AG10803 (cell line): ENCODE measurements at regions not wholly inside any gene's neighbourhood (a gene's known extent, or its start where the extent isn't known, plus 50 kb on each side); places are given as distances from the start of the nearest gene placed in this dataset.

Experiments used
- DNase-seq: peaks from one replicate; pipeline ENCODE4 v3.0.0; 2010; ENCODE audit warnings: low read depth
- H3K4me3 ChIP-seq: 2 replicates; pipeline ENCODE4 v1.5.1; 2011; ENCODE audit warnings: mild to moderate bottlenecking, low read length, control low read depth
- CTCF ChIP-seq: conservative IDR thresholded peaks from 2 replicates; pipeline ENCODE4 v1.5.1; 2011; ENCODE audit warnings: mild to moderate bottlenecking, low read length, control low read depth, inconsistent platforms

- no peak overlapping the region for H3K4me3 ChIP-seq
- no peak for TF ChIP-seq CTCF
These were observed 1055.2 kb downstream of the IGSF11 start for GRCh38 chr3:117979466-117979865.

GRCh38 chr3:117987256-117987655 is 1047.4 kb downstream of the IGSF11 start:
- H3K4me3 ChIP-seq, result no peak overlapping the region
- DNase-seq, result no peak
- TF ChIP-seq CTCF, result no peak

More at GRCh38 chr3:117979466-117979865, 1055.2 kb downstream of the IGSF11 start:
- DNase-seq, result no peak

GRCh38 chr3:117989982-117990381 is 1044.7 kb downstream of the IGSF11 start:
- no peak for DNase-seq
- H3K4me3 ChIP-seq, result no peak overlapping the region
- TF ChIP-seq CTCF, result no peak

GRCh38 chr3:117990627-117991026 is 1044.0 kb downstream of the IGSF11 start:
- no peak for DNase-seq
- TF ChIP-seq CTCF, result no peak
- H3K4me3 ChIP-seq, result no peak overlapping the region

- no peak for TF ChIP-seq CTCF
- DNase-seq, result no peak
- H3K4me3 ChIP-seq, result no peak overlapping the region
These were observed 1038.7 kb downstream of the IGSF11 start for GRCh38 chr3:117995842-117996437.

- peak; percentile 67 for DNase-seq
- peak overlapping the region; percentile 63 for H3K4me3 ChIP-seq
These were observed 1037.2 kb downstream of the IGSF11 start for GRCh38 chr3:117997201-117998049.

More at GRCh38 chr3:117997201-117998049, 1037.2 kb downstream of the IGSF11 start:
- TF ChIP-seq CTCF, result peak; percentile 89
